Amygdala (tissue), 56 donors: ENCODE measurements at regions not wholly inside any gene's neighbourhood (a gene's known extent, or its start where the extent isn't known, plus 50 kb on each side); places are given as distances from the start of the nearest gene placed in this dataset.

Experiments
- DNase-seq, 56 donors: peaks; one replicate each; lab custom pipeline; 2025; lab: John Stamatoyannopoulos, UW

DNA sequence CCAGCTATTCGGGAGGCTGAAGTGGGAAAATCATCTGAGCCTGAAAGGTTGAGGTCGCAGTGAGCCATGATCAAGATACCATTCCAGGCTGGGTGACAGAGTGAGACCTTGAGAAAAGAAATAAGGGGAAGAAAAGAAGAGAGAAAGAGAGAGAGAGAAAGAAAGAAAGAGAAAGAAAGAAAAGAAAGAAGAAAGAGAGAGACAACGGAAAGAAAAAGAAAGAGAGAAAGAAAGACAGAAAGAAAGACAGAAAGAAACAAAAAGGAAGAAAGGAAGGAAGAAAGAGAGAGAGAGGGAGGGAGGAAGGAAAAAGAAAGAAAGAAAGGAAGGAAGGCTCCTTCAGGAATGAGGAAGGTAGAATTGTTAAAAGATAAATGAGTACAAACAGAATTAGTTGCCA lies 84.5 kb downstream of the RPL22L1 start:
- DNase-seq: no peak

DNA sequence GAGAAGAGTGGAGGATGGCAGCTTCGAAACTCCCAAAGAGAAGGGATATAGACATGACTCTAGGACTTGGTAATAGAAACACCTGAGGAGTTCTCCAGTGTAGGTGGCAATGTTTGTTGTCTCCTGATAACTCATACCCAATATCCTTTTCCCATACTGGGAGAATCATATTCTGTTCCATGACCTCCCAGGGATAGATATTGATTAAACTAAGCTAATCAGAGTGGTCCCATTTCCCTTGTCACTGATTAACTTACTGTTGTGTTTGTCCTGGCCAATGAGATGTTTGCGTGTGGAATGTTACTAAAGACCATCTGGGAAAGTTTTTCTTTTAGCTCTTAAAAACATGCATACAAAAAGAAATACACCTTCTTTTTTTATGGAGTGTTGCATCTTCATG lies 85.6 kb downstream of the RPL22L1 start:
- DNase-seq: no peak

DNA sequence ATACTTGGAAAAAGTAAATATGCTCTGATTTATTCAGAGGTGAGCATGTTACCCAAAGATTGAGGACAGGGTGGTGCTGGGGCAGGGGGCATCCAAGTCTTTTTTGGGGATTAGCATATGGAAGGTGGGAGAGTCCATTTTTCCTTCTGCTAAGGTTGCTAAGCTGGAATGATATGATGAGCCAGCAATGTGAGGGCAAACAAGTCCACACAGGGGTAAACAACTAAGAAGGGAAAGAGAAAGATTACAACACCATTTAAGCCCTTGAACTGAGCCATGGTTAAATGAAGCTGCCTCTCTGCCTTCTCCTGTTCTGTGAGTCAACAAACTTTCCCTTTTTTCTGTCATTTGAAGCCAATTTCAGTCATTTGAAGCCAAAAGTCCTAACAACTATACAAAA lies 89.0 kb downstream of the RPL22L1 start:
- no peak for DNase-seq

DNA sequence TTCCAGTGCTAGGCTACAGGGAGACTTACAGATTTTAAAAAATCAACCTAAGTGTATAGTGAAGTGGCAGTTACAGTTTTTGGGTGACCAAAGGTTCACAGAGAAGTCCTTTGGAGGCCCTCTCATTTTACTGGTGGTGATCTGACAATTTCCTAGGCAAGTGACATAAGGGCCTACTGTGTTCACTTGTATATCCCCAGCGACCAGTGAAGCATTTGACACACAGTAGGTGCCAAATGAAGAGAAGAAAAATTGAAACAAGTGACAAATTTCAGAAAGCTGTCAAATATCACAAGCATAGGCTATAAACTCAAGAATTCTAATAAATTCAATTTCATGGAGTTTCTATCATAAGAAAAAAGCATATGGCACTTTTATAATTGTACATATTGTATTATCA lies 89.5 kb downstream of the RPL22L1 start:
- no peak for DNase-seq

DNA sequence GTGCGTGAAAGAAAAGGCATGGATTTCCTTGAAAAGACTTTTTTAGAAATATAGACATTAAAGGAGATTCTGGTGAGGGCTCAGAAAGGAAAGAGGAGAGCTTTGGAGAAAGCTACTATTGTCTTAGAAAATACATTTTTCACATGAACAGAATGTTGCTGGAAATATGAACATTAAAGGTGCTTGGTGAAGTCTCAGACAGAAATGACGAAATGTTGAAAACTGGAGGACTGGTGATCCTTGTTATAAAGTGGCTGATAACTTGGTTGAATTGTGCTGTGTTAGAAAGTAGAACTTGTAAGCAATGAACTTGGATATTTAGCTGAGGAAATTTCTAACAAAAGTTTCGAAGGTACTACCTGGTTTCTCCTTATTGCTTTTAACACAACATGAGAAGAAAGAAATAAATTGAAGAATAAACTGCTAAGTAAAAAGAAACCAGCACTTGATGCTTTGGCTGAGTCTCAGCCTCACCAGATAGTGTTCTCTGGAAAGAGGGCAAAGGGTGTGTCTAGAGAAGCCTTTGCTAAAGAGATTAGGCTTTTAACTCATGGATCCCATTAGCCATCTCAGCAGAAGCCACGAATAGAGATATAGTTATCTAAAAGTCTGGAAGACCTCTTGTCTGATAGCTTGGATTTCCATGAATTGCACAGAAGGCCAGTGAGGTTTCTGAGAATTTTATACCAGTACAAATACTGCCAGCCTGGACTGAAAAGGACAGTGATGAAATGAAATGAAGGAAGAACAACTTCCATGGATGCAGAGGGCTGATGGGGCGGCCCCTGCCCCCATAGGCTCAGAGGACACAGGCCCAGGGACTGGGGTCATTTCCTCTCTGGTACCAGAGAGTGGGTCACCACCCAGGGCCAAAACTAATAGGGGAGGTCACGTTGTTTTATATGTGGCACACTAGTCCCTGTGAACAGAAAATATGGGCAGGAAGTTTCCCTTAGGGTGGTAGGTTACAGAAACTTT lies 91.5 kb downstream of the RPL22L1 start:
- DNase-seq: no peak

DNA sequence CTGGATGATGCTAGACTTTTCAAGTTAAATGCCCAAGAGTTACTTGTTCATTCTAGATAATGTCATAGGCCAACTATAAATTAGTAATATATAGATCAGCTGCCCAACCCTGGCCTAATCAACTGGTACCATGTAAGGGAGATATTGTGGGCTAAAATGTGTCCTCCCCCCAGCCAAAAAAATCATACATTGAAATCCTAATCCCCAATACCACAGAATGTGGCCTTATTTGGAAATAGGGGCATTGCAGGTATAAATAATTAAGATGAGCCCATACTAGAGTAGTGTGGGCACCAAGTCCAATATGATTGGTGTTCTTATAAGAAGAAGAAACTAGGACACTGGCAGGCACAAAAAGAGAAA lies 92.5 kb downstream of the RPL22L1 start:
- no peak for DNase-seq

DNA sequence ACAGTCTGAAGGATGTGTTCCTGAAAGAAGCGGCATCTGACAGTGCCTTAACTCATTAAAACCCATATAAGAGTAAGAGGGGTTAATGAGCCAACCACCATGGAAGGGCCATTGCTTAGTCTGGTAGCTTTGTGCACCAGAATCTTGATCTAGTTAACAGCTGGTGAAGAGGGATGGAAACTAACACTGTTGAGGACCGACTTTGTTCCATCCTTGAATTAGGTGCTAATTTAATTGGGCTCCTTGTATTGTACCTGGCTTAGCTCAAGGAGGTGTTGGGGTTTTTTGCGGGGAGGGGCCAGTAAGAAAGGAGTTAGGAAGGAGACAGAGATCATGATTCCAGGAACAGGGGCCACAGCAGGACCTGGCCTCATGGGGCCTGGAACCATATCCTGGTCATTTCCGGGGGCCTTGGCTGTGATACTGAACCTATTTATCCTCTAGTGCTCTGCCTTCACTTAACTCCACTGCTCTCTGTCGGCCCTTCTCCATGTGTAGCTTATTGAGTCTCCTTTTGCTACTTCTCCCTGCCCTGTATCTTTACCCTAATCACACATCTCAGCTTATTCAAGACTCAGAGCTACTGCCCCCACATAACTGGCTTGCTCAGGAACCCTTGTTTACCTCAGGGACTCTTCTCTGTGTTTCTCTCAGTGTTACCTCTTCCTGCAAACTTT lies 93.0 kb downstream of the RPL22L1 start:
- DNase-seq: no peak

DNA sequence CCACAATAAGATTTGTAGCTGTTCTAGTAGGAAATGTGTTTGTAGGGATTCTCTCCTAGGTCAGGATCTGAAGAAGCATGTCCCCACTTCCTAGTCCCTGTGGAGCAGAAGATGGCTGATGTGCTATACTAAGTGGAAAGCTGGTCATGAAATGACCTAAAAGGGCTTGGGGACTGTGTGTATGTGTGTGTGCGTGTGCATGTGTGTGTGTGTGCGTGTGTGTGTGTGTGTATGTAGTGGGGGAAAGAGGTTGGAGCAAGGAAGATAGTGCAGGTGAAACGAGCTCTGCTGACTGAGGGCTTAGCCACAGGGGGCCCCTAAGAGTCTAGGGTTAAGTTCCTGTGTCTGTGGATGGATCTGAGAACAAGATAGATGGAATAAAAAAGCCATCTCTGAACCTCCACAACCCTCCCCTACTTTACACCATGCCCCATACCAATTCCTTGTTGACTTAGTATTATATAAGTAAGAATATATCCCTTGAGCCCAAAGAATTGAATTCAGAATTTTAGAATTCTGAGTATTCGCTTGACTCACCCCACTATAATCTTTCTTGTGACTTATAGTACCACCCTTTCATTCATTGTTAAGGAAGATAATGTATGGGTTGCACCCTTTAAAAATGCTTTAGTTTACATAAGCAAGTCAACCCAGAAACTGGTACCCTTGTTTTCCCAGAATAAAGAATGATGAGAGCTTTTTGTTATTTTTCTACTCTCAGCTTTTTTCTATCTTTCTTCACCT lies 96.1 kb downstream of the RPL22L1 start:
- DNase-seq: no peak

DNA sequence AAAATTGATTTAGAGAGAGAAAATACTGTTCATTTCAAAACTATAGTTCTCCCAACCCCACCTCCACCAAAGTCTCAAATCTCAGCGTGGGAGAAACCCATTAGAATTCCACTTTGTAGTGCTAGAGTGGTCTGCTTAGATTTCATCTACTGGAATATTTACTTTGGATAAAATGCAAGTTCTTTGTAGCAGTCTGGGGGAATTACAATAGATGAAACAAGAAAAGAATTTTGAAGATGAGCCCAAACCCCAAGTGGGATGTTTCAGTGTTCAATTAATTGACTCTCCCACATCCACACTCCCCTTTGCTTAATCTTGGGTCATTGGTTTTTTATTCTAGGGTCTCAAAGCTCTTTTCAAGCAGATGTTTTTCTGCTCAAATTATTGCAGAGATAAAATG lies 97.8 kb downstream of the RPL22L1 start:
- no peak for DNase-seq

DNA sequence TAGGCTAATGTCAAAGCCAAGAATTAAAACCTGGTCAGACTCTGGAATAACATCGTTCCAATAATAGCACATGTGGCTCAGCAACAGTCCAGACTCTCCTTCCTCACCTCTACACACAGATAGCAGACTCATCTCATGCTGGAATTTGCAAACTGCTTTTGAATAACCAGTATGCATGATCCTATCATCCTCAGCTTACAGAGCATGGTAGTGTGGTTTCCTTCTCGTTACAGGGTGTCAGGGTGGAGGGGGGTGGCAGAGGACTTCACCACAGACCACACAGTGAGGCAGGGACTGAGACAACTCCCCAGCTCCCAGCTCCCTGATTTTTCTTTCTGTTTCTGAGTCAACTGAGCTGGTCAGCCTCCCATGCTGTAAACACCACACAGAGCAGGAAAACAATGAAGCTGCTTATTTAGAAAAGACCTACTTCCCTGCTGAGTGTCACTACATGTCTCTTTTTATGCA lies 101.6 kb downstream of the RPL22L1 start:
- peak in 15 of 56 donors; percentile 4 to 32 (median 11) for DNase-seq

DNA sequence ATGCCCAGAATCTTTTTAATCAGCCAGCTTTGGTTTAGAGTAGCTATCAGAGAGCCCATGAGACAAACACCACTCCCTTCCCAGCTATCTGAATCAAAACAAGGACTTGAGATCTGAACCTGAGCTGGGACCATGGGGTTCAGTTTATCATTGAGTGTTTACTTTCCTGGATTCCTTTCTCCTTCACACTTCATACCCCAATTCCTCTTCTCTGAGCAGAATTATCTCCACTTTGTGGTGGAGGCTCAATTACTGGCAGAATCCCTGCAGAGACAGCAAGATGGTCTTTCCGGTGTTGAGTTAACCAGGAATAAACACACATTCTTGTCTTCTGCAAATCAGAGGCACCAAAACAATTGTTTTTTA lies 102.4 kb downstream of the RPL22L1 start:
- DNase-seq: no peak

DNA sequence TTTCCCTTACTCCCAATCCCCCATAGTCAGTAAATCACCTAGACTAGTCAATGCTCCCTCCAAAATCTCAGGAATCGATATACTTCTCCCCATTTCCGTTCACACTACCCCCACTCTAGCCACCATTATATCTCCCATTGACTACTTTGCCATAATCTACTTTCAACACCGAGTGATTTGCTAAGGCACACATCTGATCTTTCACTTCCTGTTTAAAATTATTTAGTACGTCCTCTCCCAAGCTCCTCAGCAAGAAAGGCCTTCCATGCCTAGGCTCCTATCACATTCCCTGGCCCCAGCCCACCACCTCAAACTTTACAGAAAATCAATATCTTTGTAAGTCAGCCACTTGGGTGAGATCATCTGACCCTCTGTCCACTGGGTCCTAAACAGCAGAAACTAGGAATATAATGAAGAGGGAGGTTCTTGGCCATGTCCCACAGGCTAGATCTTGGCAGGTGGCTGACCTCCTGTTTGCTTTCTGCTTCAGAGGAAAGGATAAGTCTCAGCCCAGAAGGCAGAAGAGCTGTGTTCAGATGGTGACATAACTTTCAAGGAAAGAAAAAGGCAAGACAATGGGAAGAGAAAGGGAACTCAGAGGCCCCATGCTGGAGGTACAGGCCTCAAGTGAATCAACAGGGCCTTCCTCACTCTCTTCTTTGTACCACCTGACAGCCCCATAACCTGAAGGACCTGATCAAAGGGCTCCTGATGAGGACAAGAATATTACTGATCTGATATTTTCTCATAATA lies 103.0 kb downstream of the RPL22L1 start:
- DNase-seq: no peak

DNA sequence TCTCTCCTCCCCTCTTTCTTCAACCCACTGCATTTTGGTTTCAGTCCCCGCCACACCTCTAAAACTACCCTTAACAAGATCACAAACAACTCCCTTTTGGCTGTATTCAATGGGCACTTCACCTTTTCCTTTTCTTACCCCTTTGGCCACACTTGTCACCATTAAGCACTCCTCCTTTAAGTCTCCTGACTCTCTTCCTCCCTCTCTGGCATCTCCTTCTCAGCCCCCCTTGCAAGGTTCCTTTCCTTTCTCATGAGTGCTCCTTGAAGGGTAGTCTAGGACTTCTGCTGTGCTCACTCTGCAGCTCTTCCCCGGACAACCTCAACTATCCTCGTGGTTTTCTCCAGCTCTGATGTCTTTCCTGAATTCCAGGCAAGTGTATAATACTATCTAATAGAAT lies 103.7 kb downstream of the RPL22L1 start:
- DNase-seq: no peak

DNA sequence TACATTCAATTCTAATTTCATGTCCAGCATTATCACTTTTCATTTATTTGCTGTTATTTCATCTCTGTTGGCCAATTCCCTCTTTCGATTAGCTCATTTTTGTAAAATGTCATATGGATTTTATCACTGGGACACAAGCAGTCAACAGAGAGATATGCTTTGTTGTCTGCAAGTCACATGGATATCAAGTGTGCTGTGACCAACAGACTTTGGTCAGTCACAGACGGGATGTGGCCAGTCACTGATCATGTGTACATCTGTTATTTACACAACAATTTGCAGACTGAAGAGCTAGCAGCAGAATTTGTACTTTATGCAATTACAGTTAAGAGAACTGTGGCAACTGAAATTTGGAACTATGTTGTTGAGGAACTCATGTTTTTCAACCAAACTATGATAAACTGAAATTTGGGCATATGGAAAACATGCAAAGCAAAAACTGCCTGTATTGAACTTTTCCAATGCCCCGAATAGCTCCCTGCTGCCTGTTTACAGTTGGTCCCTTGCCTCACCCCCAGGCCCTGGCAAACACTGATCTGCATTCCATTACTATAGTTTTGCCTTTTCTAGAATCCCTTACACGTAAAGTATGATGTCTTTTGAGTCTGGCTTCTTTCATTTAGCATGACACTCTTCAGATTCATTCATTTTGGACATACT lies 104.4 kb downstream of the RPL22L1 start:
- DNase-seq: peak in 5 of 56 donors; percentile 2 to 11 (median 10)

DNA sequence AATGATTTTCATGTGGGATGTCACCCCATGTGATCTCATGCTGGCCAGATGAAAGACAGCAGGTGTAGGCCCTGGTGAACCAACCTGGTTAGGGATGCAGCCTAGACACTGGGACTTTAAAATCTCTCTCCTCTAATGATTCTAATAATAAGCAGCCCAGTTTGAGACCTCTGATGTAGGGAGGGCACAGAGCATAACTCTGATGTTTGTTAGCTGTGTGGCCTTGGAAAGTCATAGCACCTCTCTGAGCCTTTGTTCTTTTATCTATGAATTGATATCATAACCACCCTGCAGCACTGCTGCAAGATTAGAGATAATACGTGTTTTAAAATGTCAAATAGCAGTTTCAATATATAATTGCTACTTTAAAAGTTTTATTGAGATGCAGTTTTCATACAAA lies 106.0 kb downstream of the RPL22L1 start:
- no peak for DNase-seq

DNA sequence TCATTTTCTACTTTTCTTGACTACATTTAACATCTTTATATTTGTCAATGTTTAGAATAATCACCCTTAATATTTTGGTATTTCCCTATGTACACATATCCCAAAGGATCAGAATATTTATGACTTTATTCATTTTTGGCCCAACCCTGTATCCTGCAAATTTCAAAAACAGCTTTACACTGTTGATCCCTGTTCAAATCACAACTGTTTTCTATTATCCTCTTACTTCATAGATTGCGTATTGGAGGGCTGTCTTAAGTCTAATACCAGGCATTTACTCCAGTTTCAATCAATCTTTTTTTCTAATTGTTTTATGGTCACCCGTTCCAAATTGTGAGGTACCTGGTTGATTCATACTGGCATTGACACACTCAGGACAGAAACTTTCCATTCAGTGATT lies 107.9 kb downstream of the RPL22L1 start:
- no peak for DNase-seq

DNA sequence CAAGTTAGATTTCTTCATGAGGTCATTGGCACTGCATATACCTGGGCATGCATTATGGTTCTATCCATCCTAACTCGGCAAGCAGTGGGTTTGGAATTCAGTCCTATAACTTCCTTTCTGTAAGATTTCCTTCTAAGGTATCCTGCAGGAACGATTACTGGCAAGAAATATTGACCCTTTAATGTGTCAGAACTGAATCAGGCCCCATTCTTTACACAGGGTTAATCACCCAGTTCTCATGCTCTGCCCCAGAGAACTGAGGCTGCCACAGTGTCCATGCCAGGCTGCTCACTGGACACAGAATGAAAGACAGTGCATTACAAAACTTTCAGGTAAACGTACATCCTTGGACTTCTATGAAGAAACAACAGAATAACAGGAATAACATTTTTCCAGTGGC lies 108.9 kb downstream of the RPL22L1 start:
- no peak for DNase-seq

DNA sequence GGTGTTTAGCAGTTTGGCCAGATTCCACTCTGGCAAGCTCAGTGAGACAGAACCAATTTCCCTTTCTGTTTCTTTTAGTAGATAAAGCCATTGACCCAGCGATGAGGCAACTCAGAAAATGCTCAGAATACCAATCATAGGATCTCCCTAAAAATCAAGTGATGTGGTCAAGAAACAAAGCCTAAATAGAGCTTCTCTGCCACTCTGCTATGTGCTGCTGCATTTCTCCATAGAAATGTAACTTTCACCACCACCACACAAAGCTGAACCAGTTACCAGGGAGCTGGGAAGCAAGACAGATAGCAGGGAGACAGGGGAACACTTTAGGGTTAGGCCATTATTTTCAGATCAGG lies 109.8 kb downstream of the RPL22L1 start:
- no peak for DNase-seq

DNA sequence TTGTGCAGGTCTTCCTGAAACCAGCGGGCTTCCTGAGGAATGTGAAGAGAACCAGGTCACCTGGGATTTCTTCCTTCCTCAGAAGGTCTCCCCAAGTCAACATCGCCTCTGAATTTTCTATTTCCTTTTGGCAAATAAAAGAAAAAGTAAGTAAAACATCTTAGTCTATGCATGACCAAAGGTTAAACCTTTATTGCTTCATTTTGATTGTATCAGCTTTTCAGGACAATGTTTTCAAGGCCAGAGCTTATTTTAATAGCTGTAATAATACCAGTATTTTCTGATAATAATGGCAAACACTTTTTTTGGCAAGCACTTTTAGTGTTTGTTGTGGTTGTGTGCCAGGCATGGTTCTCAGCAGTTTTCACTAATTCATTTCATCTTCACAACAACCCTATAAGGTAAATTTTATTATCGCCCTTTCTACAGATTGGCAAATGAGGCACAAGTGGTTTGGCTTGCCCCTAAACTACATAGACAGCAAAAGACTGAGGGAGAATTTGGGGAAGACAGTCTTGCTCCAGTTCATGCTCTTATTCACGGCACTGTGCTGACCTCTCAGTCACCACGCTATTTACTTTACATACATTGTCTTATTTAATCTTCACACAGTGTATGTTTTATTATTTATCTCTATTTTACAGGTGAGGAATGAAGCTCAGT lies 110.4 kb downstream of the RPL22L1 start:
- no peak for DNase-seq

DNA sequence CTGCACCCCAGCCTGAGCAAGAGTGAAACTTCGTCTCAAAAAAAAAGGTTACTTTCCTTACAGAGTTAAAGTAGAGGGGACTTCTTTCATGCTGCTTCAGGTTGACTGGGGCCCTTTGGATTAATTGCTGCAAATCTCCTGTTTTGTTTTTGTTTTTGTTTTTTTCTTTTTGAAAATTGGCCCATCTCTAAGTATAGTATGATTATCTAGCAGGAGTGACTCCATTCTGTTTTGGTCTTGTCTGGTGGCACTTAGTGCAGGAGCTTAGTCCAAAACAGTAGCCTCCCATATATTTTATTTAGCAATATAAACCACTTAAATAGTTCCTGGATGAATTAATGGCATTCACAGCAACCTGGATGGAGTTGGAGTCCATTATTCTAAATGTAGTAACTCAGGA lies 113.0 kb downstream of the RPL22L1 start:
- DNase-seq: no peak
